Effector CD8-positive, alpha-beta T cell (primary cell): ENCODE measurements at regions not wholly inside any gene's neighbourhood (a gene's known extent, or its start where the extent isn't known, plus 50 kb on each side); places are given as distances from the start of the nearest gene placed in this dataset.
"Not testable (repeated sequence)": the region's sequence is repeated elsewhere in the genome, so short reads cannot be mapped to it uniquely, and the experiment has no call there.

ENCODE experiments used
- DNase-seq: peaks from one replicate; lab custom pipeline; 2025; lab: John Stamatoyannopoulos, UW

DNA sequence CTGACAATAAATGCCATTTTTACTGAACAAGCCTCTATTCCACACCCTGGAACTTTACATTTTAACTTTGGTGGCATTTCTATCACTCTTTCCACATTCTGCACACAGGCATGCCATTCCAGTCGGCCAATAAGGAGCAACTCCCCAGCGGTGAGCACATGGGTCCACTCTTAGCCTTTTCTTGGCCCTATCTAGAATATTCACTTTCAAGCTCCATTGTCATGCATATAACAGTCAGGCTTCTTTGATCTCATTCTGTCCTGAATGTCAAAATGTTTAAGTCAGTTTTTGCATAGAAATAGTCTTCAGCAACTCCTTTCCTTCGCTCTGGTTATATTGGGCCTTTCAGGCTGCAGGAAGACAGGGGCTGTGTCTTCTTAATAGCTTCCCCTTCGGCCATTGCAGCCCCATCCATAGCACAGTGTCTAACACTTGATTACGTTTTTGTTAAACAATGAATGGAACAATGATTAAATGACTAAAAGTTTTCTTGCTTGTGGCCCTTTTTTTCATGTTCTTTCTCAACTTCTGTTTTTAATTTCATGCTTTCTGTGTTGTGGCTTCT is 427.3 kb downstream of the MFSD1 start:
- no peak for DNase-seq

GRCh38 chr3:159232966-159233365 is 431.1 kb downstream of the MFSD1 start:
- DNase-seq = no peak

GRCh38 chr3:159233734-159234133 is 431.9 kb downstream of the MFSD1 start:
- no peak for DNase-seq

- no peak for DNase-seq
These were observed 432.5 kb downstream of the MFSD1 start for GRCh38 chr3:159234306-159234705.

DNA sequence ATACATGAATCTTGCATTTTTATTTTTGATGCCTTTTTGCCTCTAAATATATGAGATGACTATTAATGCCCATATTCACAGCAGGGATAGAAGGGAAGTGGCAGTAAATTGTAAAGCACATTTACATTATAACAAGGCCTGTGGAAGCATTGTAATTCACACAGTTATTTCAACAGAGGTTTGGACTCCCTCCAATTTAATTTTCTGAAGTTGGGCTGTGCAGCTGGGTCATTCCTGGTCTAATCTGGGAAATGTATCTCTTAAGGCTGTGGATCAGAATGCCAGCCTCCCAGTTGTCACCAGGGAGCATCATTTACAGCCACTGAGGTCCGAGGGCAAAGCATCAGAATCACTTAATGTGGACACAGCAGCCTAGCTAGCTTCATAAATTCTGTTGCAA is 434.5 kb downstream of the MFSD1 start:
- no peak for DNase-seq

GRCh38 chr3:159237226-159237625 is 435.4 kb downstream of the MFSD1 start:
- DNase-seq = no peak

DNA sequence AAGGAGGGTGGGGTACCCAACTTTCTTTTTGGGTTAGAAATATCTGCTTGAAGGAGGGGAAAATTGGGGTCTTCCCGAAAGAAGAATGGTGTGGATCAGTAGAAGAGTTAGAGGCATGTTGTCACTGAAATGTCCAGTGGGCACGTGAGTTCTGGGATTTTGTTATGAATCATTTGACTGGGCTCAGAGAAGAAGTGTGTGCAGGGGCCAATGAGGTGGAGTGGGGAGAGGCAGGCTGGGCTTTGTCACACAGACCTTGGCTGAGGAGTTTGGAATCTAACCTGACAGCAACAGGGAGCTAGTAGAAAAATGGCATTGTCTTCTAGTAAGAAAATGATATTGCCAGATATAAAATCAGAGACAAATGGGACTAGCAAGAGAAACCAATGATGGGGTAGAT is 436.8 kb downstream of the MFSD1 start:
- DNase-seq = no peak

- no peak for DNase-seq
These were observed 437.2 kb downstream of the MFSD1 start for GRCh38 chr3:159239059-159239458.

GRCh38 chr3:159244933-159245332 is 443.1 kb downstream of the MFSD1 start:
- no peak for DNase-seq

GRCh38 chr3:159245871-159246270 is 444.0 kb downstream of the MFSD1 start:
- DNase-seq = no peak

- no peak for DNase-seq
These were observed 444.5 kb downstream of the MFSD1 start for GRCh38 chr3:159246385-159246784.

DNA sequence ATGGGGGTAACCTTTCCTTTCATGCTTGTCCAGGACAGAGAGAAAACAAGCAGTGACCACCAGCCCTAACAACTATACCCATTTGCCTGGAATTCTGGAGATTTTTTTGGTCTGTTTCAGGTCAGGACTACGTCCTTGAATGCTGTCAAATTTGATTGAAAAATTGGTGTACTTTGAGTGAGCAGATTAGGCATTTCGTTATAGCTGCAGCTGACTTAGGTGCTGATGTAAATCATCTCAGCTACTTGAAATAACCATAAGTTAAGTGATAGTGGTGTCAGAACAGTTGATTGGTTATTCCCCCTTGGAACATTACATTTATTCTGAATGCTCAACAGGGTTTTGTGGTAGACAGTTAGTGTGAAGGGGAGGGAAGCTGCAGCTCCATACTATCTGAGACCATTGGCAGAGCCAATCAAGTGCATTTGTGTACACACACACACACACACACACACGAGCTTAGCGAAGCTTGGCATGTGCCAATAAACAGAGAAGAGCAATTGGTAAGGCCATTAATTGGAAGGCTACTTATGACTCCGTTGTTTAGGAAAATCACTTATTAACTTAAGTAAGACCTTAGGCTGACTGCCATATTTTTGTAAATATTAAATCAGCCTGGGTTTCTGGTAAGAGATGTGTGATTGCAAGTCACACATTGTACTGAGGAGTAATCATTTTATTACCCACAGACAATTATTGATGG is 447.8 kb downstream of the MFSD1 start:
- DNase-seq = no peak

GRCh38 chr3:159250961-159251360 is 449.1 kb downstream of the MFSD1 start:
- DNase-seq = no peak

GRCh38 chr3:159252274-159252673 is 450.4 kb downstream of the MFSD1 start:
- DNase-seq = no peak

GRCh38 chr3:159252772-159253384 is 451.0 kb downstream of the MFSD1 start:
- no peak for DNase-seq

DNA sequence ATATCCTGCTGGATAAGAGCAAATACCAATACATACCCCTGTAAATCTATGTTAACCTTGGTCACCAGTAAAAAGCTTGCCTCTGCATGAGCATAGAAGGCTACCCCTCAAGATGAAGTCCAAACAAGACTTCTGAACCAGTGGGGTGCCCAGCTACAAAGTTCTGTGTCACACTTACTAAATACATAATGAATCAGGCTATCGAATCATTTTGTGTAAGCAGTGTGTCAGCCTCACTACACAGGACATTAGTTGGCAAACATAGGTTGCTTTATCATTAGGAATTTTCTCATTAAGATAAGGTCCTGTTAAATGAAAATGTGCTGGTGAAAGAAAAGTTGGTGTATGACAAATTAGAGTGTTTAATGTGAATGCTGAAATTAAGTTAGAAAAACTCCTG is 452.0 kb downstream of the MFSD1 start:
- no peak for DNase-seq

- DNase-seq = no peak
These were observed 456.1 kb downstream of the MFSD1 start for GRCh38 chr3:159257954-159258353.

- no peak for DNase-seq
These were observed 457.1 kb downstream of the MFSD1 start for GRCh38 chr3:159258934-159259333.

- DNase-seq = peak; percentile 0
These were observed 458.3 kb downstream of the MFSD1 start for GRCh38 chr3:159260049-159260662.

GRCh38 chr3:159261333-159261732 is 459.5 kb downstream of the MFSD1 start:
- not testable (repeated sequence) for DNase-seq

DNA sequence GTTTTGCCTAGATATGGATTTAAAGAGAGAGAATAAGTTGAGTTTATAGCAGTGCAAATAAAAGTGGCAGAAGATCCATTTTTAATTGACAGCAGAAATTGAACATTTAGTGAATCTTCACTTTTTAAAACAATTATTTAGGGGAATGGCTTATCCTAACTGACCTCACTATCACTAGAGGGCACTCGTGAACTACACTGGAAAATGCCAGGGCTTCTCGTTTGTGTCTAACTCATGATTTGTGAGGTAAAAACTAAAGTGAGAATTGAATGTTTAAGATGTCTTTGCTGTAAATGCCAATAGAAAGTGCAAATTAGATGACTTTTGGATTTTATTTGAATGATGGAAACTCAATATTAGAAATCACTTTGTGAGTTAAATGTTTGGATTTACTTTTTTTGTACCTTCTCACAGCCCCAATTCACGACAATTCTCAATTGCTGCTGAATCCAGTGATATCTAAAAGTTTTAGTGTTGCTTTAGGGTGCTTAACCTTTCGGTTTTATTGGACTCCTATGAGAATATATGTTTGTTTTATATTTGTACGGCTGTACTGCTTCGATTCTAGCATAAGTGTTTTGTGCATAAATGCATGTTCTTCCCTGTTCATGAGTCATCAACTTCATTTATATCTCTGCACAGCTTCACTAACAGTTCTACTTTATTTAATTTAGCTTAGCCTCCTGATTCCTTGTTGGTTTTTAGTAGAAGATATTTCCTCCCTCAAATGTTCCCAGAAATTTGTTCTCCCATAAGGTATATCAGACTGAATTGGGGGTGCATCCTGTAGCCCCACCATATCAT is 462.1 kb downstream of the MFSD1 start:
- no peak for DNase-seq

DNA sequence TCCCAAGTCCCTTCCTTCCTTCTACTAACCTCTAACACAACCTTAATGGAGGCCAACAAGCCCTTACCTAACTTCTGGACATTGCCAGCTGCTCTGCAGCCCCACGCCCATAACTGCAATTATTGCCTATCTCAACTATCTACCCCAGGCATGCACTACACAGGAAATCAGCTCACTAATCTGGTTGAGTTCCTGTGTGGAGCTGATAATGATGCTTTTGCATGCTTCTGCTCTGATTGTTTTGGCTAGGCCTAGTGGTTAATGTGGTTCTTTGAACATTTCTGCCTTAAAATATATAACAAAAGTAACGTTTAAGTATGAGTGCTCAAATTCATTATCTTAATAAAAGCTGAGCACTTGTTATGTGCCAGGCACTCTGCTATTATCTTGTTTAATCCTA is 463.9 kb downstream of the MFSD1 start:
- no peak for DNase-seq
